Spleen (tissue), 11 donors: ENCODE measurements at regions not wholly inside any gene's neighbourhood (a gene's known extent, or its start where the extent isn't known, plus 50 kb on each side); places are given as distances from the start of the nearest gene placed in this dataset.

Experiments
- DNase-seq: peaks from one replicate; pipeline ENCODE4 v3.0.0-alpha.2; 2020
- H3K27ac ChIP-seq, 8 donors: fragments of 200-600 bp; sonication (generic) in 7 of 8; 1 replicate in 4 of 8; 2 replicates in 4 of 8; pipeline versions ENCODE4 v1.5.0 to v1.8.0; 2016 to 2021; ENCODE audit warnings: inconsistent platforms in 4 of 8, mild to moderate bottlenecking in 4 of 8, moderate library complexity in 1 of 8
- H3K27me3 ChIP-seq, 7 donors: fragments of 200-600 bp; sonication (generic) in 6 of 7; replicated peaks in 1 of 7; 1 replicate in 4 of 7; 2 replicates in 3 of 7; pipeline versions ENCODE4 v1.5.0 to v1.8.0; 2016 to 2021; ENCODE audit warnings: inconsistent platforms in 3 of 7, mild to moderate bottlenecking in 1 of 7
- H3K36me3 ChIP-seq, 6 donors: fragments of 200-600 bp; sonication (generic) in 5 of 6; 1 replicate in 4 of 6; 2 replicates in 2 of 6; pipeline versions ENCODE4 v1.5.0 to v1.8.0; 2016 to 2021; ENCODE audit warnings: inconsistent platforms in 2 of 6
- H3K4me1 ChIP-seq, 6 donors: fragments of 200-600 bp; sonication (generic) in 5 of 6; 1 replicate in 3 of 6; 2 replicates in 3 of 6; pipeline versions ENCODE4 v1.5.0 to v1.8.0; 2016 to 2021; ENCODE audit warnings: inconsistent platforms in 3 of 6
- H3K4me3 ChIP-seq, 8 donors: fragments of 200-600 bp; sonication (generic) in 7 of 8; 1 replicate in 4 of 8; 2 replicates in 4 of 8; pipeline versions ENCODE4 v1.5.0 to v1.8.0; 2016 to 2021; ENCODE audit warnings: inconsistent platforms in 4 of 8, mild to moderate bottlenecking in 4 of 8, moderate library complexity in 2 of 8
- H3K9me3 ChIP-seq, 8 donors: fragments of 200-600 bp; sonication (generic) in 7 of 8; 1 replicate in 4 of 8; 2 replicates in 4 of 8; pipeline versions ENCODE4 v1.5.0 to v1.8.0; 2016 to 2021; ENCODE audit warnings: inconsistent platforms in 4 of 8
- CTCF ChIP-seq, 11 experiments: fragments of 200-600 bp in 7 of 11; fragments of 450-650 bp in 4 of 11; sonication (generic) in 4 of 11; IDR thresholded peaks in 8 of 11; conservative IDR thresholded peaks in 3 of 11; 1 replicate in 7 of 11; 2 replicates in 4 of 11; pipeline versions ENCODE4 v1.4.0 to v1.8.0; 2016 to 2021; ENCODE audit warnings: antibody characterized with exemption in 11 of 11, inconsistent platforms in 4 of 11, mild to moderate bottlenecking in 1 of 11
- POLR2A ChIP-seq, 3 donors: fragments of 450-650 bp; IDR thresholded peaks; one replicate each; pipeline ENCODE4 v1.5.1; 2017; ENCODE audit warnings: antibody characterized with exemption in 3 of 3, mild to moderate bottlenecking in 1 of 3
- POLR2AphosphoS5 ChIP-seq, 3 donors: sonication (generic); formaldehyde crosslinking; IDR thresholded peaks; one replicate each; pipeline ENCODE4 v1.5.1; 2017; ENCODE audit warnings: antibody characterized with exemption in 3 of 3
- WGBS, 5 donors: extraction: QIAGEN DNeasy Blood & Tissue Kit in 3 of 5; methylation state at CpG; one replicate each; pipeline versions ENCODE4 v1.1.5 to v1.1.7; 2013 to 2018; 5-methylcytosine and 5-hydroxymethylcytosine counted together
- intact Hi-C: fragments of 100-400 bp; cut with DNase I; formaldehyde crosslinking; loops from one replicate; pipeline ENCODE4 v1.15.0; 2023; ENCODE audit warnings: low total_unique reads
- donor health status: healthy with polysubstance abuse.
- donor health status: DM: no; HTN: no; CAD: no; lungs with moderate emphysema.
- donor health status: DM: no; HTN: no; CAD: no.
- donor health status: Bipolar disorder and iron deficiency.
- donor health status: healthy.
- donor health status: DM: no; HTN: no; CAD: no.
- donor health status: DM: yes; HTN: yes; CAD: no.

DNA sequence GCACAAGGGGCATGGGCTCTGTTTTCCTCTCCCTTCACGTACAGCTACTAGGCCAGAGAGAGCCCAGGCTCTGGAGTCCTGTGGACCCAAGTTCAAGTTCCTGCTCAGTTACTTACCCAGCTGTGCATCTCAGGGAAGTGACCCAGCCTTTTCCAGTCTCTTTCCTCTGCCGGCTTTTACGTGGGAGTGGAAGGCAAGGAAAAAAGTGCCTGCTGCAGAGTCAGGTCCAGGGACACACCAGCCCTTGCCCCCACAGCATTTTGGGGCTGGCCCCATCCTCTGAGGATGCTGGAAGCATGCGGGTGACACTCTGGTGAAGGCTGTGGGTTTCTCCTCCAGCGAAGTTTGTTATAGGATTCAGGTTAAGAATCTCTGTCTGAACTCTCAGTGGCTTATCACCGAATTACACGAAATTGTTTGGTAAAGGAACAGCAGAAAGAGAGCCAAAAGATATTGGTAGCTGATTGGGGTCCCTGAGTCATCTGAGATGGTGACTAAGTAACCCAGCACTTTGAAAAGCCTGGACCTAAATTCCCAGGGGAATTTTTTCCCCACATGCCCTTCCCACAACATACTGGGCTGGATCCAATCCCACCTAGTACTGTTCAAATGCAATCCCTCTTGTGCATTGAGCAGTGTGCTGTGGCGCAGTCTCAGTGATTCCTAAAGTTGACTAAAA lies 424.3 kb downstream of the RPS24 start:
- Histone ChIP-seq H3K27ac (no peak overlapping the region), H3K4me3 (no peak overlapping the region), H3K36me3 (no peaks in the 10 kb centered on the region), H3K9me3 (no peaks in the 10 kb centered on the region), H3K4me1 (no peaks in the 10 kb centered on the region), H3K27me3 (no peaks in the 10 kb centered on the region)
- intact Hi-C loops = no loop called here
- 89 to 94% (median 89%) methylated on average over 8 of the region's 8 CpGs for WGBS, 5 donors
- DNase-seq = no peak
- no peak for TF ChIP-seq CTCF (IDR thresholded peaks at IDR 0.05 in 8 of 11, conservative IDR thresholded peaks at IDR 0.05 in 3 of 11)
- no peak for TF ChIP-seq POLR2A (IDR thresholded peaks at IDR 0.05)
- TF ChIP-seq POLR2AphosphoS5 (IDR thresholded peaks at IDR 0.05) = no peak

GRCh38 chr10:78458983-78459638 lies 425.4 kb downstream of the RPS24 start:
- Histone ChIP-seq H3K4me3 (no peak overlapping the region), H3K9me3 (no peaks in the 10 kb centered on the region), H3K4me1 (no peaks in the 10 kb centered on the region), H3K27ac (no peak overlapping the region), H3K27me3 (no peaks in the 10 kb centered on the region), H3K36me3 (no peaks in the 10 kb centered on the region)
- intact Hi-C loops = no loop called here
- no peak for TF ChIP-seq POLR2AphosphoS5 (IDR thresholded peaks at IDR 0.05)
- TF ChIP-seq CTCF (IDR thresholded peaks at IDR 0.05 in 8 of 11, conservative IDR thresholded peaks at IDR 0.05 in 3 of 11) = no peak
- TF ChIP-seq POLR2A (IDR thresholded peaks at IDR 0.05) = no peak
- 89 to 93% (median 91%) methylated on average over 3 of the region's 3 CpGs for WGBS, 5 donors
- no peak for DNase-seq

GRCh38 chr10:78459639-78460037 lies 426.0 kb downstream of the RPS24 start:
- H3K4me3 ChIP-seq = no peak overlapping the region
- H3K9me3 ChIP-seq = no peaks in the 10 kb centered on the region
- no peaks in the 10 kb centered on the region for H3K4me1 ChIP-seq
- no peaks in the 10 kb centered on the region for H3K36me3 ChIP-seq
- no peak for DNase-seq
- no peak overlapping the region for H3K27ac ChIP-seq
- no peaks in the 10 kb centered on the region for H3K27me3 ChIP-seq
- WGBS, 5 donors = 82 to 100% (median 96%) methylated on average over 3 of the region's 3 CpGs
- intact Hi-C loops = no loop called here
- TF ChIP-seq POLR2AphosphoS5 (IDR thresholded peaks at IDR 0.05) (no peak), POLR2A (IDR thresholded peaks at IDR 0.05) (no peak), CTCF (IDR thresholded peaks at IDR 0.05 in 8 of 11, conservative IDR thresholded peaks at IDR 0.05 in 3 of 11) (no peak)

GRCh38 chr10:78460204-78460603 lies 426.5 kb downstream of the RPS24 start:
- no peak for DNase-seq
- no peak overlapping the region for H3K4me3 ChIP-seq
- H3K27me3 ChIP-seq = no peaks in the 10 kb centered on the region
- H3K27ac ChIP-seq = no peak overlapping the region
- no peaks in the 10 kb centered on the region for H3K9me3 ChIP-seq
- no peaks in the 10 kb centered on the region for H3K4me1 ChIP-seq
- intact Hi-C loops = no loop called here
- TF ChIP-seq CTCF (IDR thresholded peaks at IDR 0.05 in 8 of 11, conservative IDR thresholded peaks at IDR 0.05 in 3 of 11) = no peak
- TF ChIP-seq POLR2AphosphoS5 (IDR thresholded peaks at IDR 0.05) = no peak
- no peak for TF ChIP-seq POLR2A (IDR thresholded peaks at IDR 0.05)
- no peaks in the 10 kb centered on the region for H3K36me3 ChIP-seq
